ENCODE measurements at regions not wholly inside any gene's neighbourhood (a gene's known extent, or its start where the extent isn't known, plus 50 kb on each side); places are given as distances from the start of the nearest gene placed in this dataset.

GRCh38 chr4:15341733-15342300 is 86.0 kb upstream of the C1QTNF7 start:
- DNase-seq = no peak

DNA sequence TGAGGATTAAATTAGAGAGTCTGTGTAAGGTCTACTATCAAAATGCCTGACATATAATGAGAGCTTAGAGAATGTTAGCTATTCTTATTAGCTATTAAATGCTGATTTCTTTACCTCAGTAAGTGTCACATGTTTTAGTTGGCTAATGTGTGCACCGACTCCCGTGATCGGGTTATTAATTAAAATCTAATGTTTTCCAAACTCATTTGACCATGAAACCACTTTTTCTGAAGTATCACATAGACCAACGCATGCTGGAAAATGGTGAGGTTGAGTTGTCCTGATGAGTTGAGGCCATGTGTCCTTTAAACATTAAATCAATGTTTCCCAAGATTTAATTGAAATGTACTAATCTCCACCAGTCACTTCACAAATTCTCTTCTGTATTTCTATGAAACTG is 84.8 kb upstream of the C1QTNF7 start:
- DNase-seq = no peak

GRCh38 chr4:15343581-15343980 is 84.3 kb upstream of the C1QTNF7 start:
- DNase-seq = no peak

GRCh38 chr4:15344041-15344440 is 83.8 kb upstream of the C1QTNF7 start:
- no peak for DNase-seq

DNA sequence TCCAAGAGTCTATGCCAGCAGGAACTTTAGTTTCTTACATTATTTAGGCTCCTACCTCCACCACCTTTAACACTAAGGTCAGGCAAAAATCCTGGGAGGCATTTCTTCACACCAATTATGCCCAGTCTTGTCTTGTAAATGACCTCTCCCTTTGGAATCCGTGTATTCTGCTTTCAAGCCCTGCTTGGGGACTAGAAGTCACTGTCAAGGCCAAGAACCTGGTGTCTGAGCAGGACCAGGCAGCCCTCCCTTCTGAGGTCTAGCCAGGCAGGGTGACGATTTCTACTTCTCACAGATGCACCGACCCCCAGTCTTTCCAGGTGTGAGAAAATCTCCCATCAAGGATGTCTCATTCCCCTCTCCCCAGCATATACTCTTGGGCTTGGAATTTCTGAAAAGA is 82.7 kb upstream of the C1QTNF7 start:
- no peak for DNase-seq

DNA sequence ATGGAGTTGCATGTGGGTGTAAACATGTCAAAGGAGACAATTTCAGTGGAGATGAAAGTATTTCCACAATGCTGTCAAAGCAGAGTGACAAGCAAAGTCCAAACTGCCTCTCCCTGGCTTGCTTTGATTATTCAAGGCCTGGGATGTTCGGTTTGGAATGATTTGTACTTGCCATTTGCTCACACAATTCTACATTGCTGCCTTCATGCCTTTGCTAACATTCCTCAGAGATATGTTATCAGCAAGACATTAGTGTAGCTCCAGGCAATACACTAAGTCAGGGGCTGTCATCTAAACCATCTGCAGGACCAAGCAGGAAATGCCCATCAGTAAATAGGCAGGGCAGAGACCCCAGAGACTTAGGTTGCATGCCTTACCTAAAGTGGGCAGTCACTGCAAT is 79.6 kb upstream of the C1QTNF7 start:
- no peak for DNase-seq

GRCh38 chr4:15348695-15349094 is 79.1 kb upstream of the C1QTNF7 start:
- no peak for DNase-seq

GRCh38 chr4:15349531-15349935 is 78.3 kb upstream of the C1QTNF7 start:
- DNase-seq = no peak

DNA sequence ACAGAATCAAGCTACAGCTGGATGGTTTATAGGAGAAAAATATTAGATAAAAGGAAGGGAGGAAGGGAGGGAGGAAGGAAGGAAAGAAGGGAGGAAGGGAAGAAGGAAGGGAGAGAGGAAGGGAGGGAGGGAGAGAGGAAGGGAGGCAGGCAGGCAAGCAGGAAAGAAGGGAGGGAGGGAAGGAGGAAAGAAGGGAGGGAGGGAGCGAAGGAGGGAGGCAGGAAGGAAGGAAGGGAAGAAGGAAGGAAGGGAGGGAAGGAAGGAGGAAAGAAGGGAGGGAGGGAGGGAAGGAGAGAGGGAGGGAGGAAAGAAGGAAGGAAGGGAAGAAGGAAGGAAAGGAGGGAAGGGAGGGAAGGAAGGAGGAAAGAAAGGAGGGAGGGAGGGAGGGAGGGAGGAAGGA is 77.9 kb upstream of the C1QTNF7 start:
- no peak for DNase-seq

GRCh38 chr4:15352524-15352923 is 75.3 kb upstream of the C1QTNF7 start:
- DNase-seq = no peak

DNA sequence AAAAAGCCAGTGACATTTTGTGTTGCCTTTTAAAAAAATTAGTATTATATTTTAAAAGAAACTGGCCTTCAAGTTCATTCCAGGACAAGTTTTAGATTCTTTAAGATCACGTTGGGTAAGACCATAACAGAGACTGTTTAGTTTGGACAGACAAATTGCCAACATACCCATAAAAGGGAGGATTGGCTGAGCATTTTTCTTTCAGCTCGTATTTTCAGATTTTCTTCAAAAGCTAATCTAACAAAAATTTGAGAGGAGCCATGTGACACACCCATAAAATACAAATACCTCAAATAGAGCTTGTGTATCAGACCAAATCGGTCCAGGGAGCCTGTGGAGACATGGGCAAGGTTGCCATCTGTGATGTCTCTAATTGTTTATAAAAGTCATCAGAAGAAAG is 74.6 kb upstream of the C1QTNF7 start:
- DNase-seq = no peak

- DNase-seq = no peak
These were observed 73.2 kb upstream of the C1QTNF7 start for GRCh38 chr4:15354371-15355297.

GRCh38 chr4:15361529-15361928 is 66.3 kb upstream of the C1QTNF7 start:
- DNase-seq = no peak

DNA sequence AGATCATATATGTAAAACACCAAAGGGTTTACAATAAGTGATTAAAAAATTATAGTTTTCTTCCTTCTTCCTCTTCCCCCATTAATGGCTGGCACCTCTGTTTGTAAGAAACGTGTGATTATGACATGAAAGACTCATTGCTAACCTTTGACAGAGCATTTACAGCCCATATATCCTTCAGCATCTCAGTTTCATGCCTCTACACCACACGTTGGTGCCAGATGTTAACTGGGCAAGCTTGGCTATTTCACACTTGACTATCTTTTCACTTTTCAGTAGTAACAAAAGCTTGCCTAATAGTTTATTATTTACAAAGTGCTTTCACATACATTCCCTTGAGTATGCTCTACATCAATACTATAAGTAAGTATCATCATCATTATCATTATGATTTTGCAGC is 65.3 kb upstream of the C1QTNF7 start:
- DNase-seq = no peak

GRCh38 chr4:15364183-15364582 is 63.6 kb upstream of the C1QTNF7 start:
- DNase-seq = no peak

DNA sequence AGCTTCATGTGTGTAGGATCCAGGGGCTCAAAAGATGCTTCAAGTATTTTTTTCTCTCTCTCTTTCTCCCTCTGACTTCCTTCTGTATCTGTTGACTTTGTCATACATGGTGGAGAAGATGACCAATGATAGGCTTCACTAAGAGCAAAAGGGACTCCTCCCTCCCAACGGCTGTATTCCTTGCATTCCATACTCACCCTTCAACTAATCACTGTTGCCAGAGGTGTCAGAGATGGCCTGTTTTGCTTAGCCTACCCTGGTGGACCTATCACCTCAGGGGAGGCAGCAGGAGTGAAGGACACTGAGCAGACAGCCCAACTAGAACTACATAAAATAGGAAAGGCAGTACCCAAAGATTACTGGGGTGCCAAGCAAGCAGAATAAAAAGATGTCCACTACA is 62.2 kb upstream of the C1QTNF7 start:
- no peak for DNase-seq

DNA sequence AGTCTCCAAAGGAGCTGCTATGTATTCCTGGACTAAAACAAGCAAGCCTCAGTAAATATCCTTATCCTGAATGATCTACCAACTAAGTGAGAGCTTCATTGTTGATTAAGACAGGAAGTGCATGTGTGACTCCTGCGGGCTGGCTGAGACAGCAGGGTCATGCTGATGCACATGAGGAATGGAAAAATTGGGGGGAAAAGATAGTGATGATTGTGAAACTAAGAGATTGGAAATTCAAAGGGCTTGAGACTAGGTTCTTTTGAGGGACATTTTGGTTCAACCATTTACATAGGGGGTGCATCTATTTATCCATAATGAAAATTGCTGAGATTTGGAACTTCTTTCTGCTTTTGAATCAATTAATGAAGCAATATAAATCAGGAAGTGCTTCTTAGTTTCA is 61.1 kb upstream of the C1QTNF7 start:
- DNase-seq = no peak

GRCh38 chr4:15368856-15369255 is 59.0 kb upstream of the C1QTNF7 start:
- no peak for DNase-seq

DNA sequence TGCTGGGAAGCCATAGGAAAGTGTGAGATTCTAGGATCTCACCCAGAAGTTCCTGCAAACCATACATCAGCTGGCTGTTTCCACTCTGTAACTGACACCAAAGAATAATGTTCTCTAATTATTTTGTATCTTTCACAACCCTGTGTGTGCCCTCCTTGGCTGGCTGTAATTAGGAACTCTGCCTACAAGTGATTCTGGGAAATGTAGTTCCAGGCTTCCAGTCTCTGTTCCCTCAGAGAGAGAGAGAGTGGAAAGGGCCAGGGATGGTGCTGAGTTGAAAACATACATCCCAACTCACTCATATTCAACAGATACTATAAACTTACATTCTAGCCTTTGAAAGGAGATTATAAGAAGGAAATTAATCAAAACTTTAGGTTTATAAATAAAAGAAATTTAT is 57.5 kb upstream of the C1QTNF7 start:
- no peak for DNase-seq

GRCh38 chr4:15373363-15373762 is 54.5 kb upstream of the C1QTNF7 start:
- no peak for DNase-seq

GRCh38 chr4:15374656-15375055 is 53.2 kb upstream of the C1QTNF7 start:
- DNase-seq = no peak

GRCh38 chr4:15375667-15376066 is 52.2 kb upstream of the C1QTNF7 start:
- DNase-seq = no peak

- no peak for DNase-seq
These were observed 51.7 kb upstream of the C1QTNF7 start for GRCh38 chr4:15376145-15376544.

- no peak for DNase-seq
These were observed 51.2 kb upstream of the C1QTNF7 start for GRCh38 chr4:15376594-15376993.
